ENCODE measurements at regions not wholly inside any gene's neighbourhood (a gene's known extent, or its start where the extent isn't known, plus 50 kb on each side); places are given as distances from the start of the nearest gene placed in this dataset.

GRCh38 chr4:187086151-187086550 is 362.5 kb upstream of the FAT1 start (continued):
- TF ChIP-seq NANOG (IDR thresholded peaks at IDR 0.05; ENCODE audit: insufficient read depth, low read depth, low read length, poor library complexity, severe bottlenecking) (no peak), CBX8 (IDR thresholded peaks at IDR 0.05; ENCODE audit: borderline replicate concordance, low read depth, low read length) (no peak), TAF1 (IDR thresholded peaks at IDR 0.05; ENCODE audit: low read depth, low read length) (no peak), USF2 (IDR thresholded peaks at IDR 0.05; ENCODE audit: low read length) (no peak), JUND (IDR thresholded peaks at IDR 0.05; ENCODE audit: low read length) (no peak)

Measured in H1 (cell line).